ENCODE measurements at regions not wholly inside any gene's neighbourhood (a gene's known extent, or its start where the extent isn't known, plus 50 kb on each side); places are given as distances from the start of the nearest gene placed in this dataset.

- no peak for DNase-seq (ENCODE audit: low read depth)
Measured at GRCh38 chr2:57711991-57712390, 334.6 kb upstream of the VRK2 start.

GRCh38 chr2:57720728-57721627, 325.6 kb upstream of the VRK2 start:
- DNase-seq (ENCODE audit: low read depth): no peak

- DNase-seq (ENCODE audit: low read depth): no peak
Measured at GRCh38 chr2:57725337-57725947, 321.2 kb upstream of the VRK2 start.

GRCh38 chr2:57726294-57726693, 320.3 kb upstream of the VRK2 start:
- DNase-seq (ENCODE audit: low read depth): no peak

GRCh38 chr2:57728691-57729090, 317.9 kb upstream of the VRK2 start:
- no peak for DNase-seq (ENCODE audit: low read depth)

- DNase-seq (ENCODE audit: low read depth): no peak
Measured at GRCh38 chr2:57733956-57734355, 312.6 kb upstream of the VRK2 start.

- DNase-seq (ENCODE audit: low read depth): no peak
Measured at GRCh38 chr2:57740891-57741290, 305.7 kb upstream of the VRK2 start.

GRCh38 chr2:57753636-57754035, 293.0 kb upstream of the VRK2 start:
- no peak for DNase-seq (ENCODE audit: low read depth)

GRCh38 chr2:57758686-57759085, 287.9 kb upstream of the VRK2 start:
- no peak for DNase-seq (ENCODE audit: low read depth)

- no peak for DNase-seq (ENCODE audit: low read depth)
Measured at GRCh38 chr2:57759131-57759530, 287.5 kb upstream of the VRK2 start.

- peak; percentile 58 for DNase-seq (ENCODE audit: low read depth)
Measured at GRCh38 chr2:57759822-57760300, 286.7 kb upstream of the VRK2 start.

GRCh38 chr2:57760381-57760801, 286.2 kb upstream of the VRK2 start:
- no peak for DNase-seq (ENCODE audit: low read depth)

- DNase-seq (ENCODE audit: low read depth): no peak
Measured at GRCh38 chr2:57776916-57777315, 269.7 kb upstream of the VRK2 start.

GRCh38 chr2:57782587-57782986, 264.0 kb upstream of the VRK2 start:
- no peak for DNase-seq (ENCODE audit: low read depth)

GRCh38 chr2:57793310-57793709, 253.3 kb upstream of the VRK2 start:
- no peak for DNase-seq (ENCODE audit: low read depth)

GRCh38 chr2:57796527-57796926, 250.1 kb upstream of the VRK2 start:
- no peak for DNase-seq (ENCODE audit: low read depth)

- no peak for DNase-seq (ENCODE audit: low read depth)
Measured at GRCh38 chr2:57798346-57798745, 248.3 kb upstream of the VRK2 start.

GRCh38 chr2:57802243-57802642, 244.4 kb upstream of the VRK2 start:
- no peak for DNase-seq (ENCODE audit: low read depth)

- DNase-seq (ENCODE audit: low read depth): no peak
Measured at GRCh38 chr2:57804971-57805370, 241.6 kb upstream of the VRK2 start.

GRCh38 chr2:57806449-57806968, 240.1 kb upstream of the VRK2 start:
- DNase-seq (ENCODE audit: low read depth): no peak

GRCh38 chr2:57809230-57809629, 237.4 kb upstream of the VRK2 start:
- no peak for DNase-seq (ENCODE audit: low read depth)

- DNase-seq (ENCODE audit: low read depth): no peak
Measured at GRCh38 chr2:57821088-57821487, 225.5 kb upstream of the VRK2 start.

GRCh38 chr2:57828221-57828620, 218.4 kb upstream of the VRK2 start:
- no peak for DNase-seq (ENCODE audit: low read depth)
